NB4 (cell line): ENCODE measurements at regions not wholly inside any gene's neighbourhood (a gene's known extent, or its start where the extent isn't known, plus 50 kb on each side); places are given as distances from the start of the nearest gene placed in this dataset.

Source experiments
- MYC ChIP-seq: IDR thresholded peaks from 2 replicates; pipeline ENCODE4 v1.6.1; 2011; ENCODE audit warnings: low read depth, low read length
- POLR2A ChIP-seq: IDR thresholded peaks from 2 replicates; pipeline ENCODE4 v1.6.1; 2011; ENCODE audit warnings: mild to moderate bottlenecking; ENCODE audit not compliant: insufficient read length; ENCODE audit errors: extremely low read depth
- TF ChIP-seq, protein P1 (sequence below): IDR thresholded peaks from one replicate; pipeline ENCODE4 v1.5.1; 2012; ENCODE audit warnings: low read depth, low read length
- TF ChIP-seq, protein P2 (sequence below): IDR thresholded peaks from 2 replicates; pipeline ENCODE4 v1.6.1; 2011; ENCODE audit warnings: low read depth, low read length

DNA sequence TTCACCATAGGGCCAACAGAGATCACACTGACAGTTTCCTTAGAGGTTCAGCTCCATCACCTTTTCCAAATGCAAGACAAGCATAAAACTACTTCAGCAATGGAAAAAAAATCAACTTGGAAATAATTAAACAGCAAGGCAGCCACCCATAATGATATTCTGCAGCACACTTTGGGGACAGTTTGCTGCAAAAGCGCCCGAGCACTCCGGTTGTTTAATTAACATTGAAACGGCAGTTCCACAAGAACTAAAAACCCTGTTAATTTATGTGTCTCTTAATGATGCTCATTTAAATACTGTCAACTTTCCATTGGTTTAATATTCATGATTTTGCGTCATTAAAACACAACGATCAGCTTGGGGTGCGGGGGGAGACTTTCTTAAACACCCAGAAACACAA, 153.2 kb downstream of the ELAVL4 start:
- TF ChIP-seq POLR2A: no peak
- TF ChIP-seq, protein P1, sequence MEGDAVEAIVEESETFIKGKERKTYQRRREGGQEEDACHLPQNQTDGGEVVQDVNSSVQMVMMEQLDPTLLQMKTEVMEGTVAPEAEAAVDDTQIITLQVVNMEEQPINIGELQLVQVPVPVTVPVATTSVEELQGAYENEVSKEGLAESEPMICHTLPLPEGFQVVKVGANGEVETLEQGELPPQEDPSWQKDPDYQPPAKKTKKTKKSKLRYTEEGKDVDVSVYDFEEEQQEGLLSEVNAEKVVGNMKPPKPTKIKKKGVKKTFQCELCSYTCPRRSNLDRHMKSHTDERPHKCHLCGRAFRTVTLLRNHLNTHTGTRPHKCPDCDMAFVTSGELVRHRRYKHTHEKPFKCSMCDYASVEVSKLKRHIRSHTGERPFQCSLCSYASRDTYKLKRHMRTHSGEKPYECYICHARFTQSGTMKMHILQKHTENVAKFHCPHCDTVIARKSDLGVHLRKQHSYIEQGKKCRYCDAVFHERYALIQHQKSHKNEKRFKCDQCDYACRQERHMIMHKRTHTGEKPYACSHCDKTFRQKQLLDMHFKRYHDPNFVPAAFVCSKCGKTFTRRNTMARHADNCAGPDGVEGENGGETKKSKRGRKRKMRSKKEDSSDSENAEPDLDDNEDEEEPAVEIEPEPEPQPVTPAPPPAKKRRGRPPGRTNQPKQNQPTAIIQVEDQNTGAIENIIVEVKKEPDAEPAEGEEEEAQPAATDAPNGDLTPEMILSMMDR: no peak
- no peak for TF ChIP-seq MYC
- TF ChIP-seq, protein P2, sequence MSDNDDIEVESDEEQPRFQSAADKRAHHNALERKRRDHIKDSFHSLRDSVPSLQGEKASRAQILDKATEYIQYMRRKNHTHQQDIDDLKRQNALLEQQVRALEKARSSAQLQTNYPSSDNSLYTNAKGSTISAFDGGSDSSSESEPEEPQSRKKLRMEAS: no peak
